GM23338 (cell line): ENCODE measurements at regions not wholly inside any gene's neighbourhood (a gene's known extent, or its start where the extent isn't known, plus 50 kb on each side); places are given as distances from the start of the nearest gene placed in this dataset.

Source experiments
- ATAC-seq: fragments of 200-7000 bp; cut with Tn5 transposase; 3 replicates; pipeline ENCODE4 v1.9.1; 2020
- DNase-seq: peaks from one replicate; pipeline ENCODE4 v3.0.0-alpha.2; 2015; ENCODE audit warnings: low spot score
- H2AFZ ChIP-seq: fragments of 200-600 bp; sonication (generic); 2 replicates; pipeline ENCODE4 v1.8.0; 2016; ENCODE audit warnings: antibody characterized with exemption, mild to moderate bottlenecking, moderate library complexity
- H3F3A ChIP-seq: fragments of 200-600 bp; sonication (generic); replicated peaks from 2 replicates; pipeline ENCODE4 v1.8.0; 2017; ENCODE audit warnings: antibody characterized with exemption, mixed run types, low read depth
- H3K27ac ChIP-seq: fragments of 200-600 bp; sonication (generic); 2 replicates; pipeline ENCODE4 v1.6.1; 2016; ENCODE audit warnings: low read depth
- H3K27me3 ChIP-seq: fragments of 200-600 bp; sonication (generic); 2 replicates; pipeline ENCODE4 v1.8.0; 2016; ENCODE audit warnings: mild to moderate bottlenecking, mixed run types, moderate library complexity; ENCODE audit not compliant: insufficient read depth
- H3K36me3 ChIP-seq: fragments of 200-600 bp; sonication (generic); 2 replicates; pipeline ENCODE4 v1.8.0; 2016; ENCODE audit warnings: mild to moderate bottlenecking; ENCODE audit not compliant: insufficient read depth
- H3K4me1 ChIP-seq: fragments of 200-600 bp; sonication (generic); 2 replicates; pipeline ENCODE4 v1.8.0; 2016; ENCODE audit warnings: mild to moderate bottlenecking, moderate library complexity; ENCODE audit not compliant: insufficient read depth
- H3K4me2 ChIP-seq: fragments of 200-600 bp; sonication (generic); 2 replicates; pipeline ENCODE4 v1.7.1; 2017; ENCODE audit warnings: mixed run types
- H3K4me3 ChIP-seq: fragments of 200-600 bp; sonication (generic); 2 replicates; pipeline ENCODE4 v1.6.1; 2016; ENCODE audit warnings: mixed run types
- H3K79me2 ChIP-seq: fragments of 200-600 bp; sonication (generic); replicated peaks from 2 replicates; pipeline ENCODE4 v1.8.0; 2017; ENCODE audit warnings: mild to moderate bottlenecking; ENCODE audit not compliant: insufficient read depth
- H3K9me2 ChIP-seq: fragments of 200-600 bp; sonication (generic); 2 replicates; pipeline ENCODE4 v1.8.0; 2017; ENCODE audit not compliant: insufficient read depth
- H4K20me1 ChIP-seq: fragments of 200-600 bp; sonication (generic); replicated peaks from 2 replicates; pipeline ENCODE4 v1.8.0; 2017; ENCODE audit warnings: mild to moderate bottlenecking; ENCODE audit not compliant: insufficient read depth
- H3K27ac Mint-ChIP-seq: 2 replicates; pipeline ENCODE4 v1.8.0; 2020; ENCODE audit warnings: inconsistent platforms, mild to moderate bottlenecking, moderate library complexity, mixed read lengths
- H3K27me3 Mint-ChIP-seq: 3 replicates; pipeline ENCODE4 v1.8.0; 2022; ENCODE audit warnings: low read depth, mild to moderate bottlenecking, moderate library complexity, mixed read lengths, inconsistent platforms; ENCODE audit not compliant: insufficient read depth, poor library complexity
- H3K36me3 Mint-ChIP-seq: 3 replicates; pipeline ENCODE4 v1.8.0; 2021; ENCODE audit warnings: low read depth, mild to moderate bottlenecking, inconsistent platforms, moderate library complexity, mixed read lengths
- H3K4me1 Mint-ChIP-seq: 3 replicates; pipeline ENCODE4 v1.8.0; 2020; ENCODE audit warnings: mild to moderate bottlenecking, inconsistent platforms, mixed read lengths
- H3K4me3 Mint-ChIP-seq: 3 replicates; pipeline ENCODE4 v1.8.0; 2021; ENCODE audit warnings: moderate library complexity, mild to moderate bottlenecking, inconsistent platforms, mixed read lengths
- H3K9me3 Mint-ChIP-seq: 3 replicates; pipeline ENCODE4 v1.8.0; 2020; ENCODE audit warnings: moderate library complexity, mild to moderate bottlenecking, inconsistent platforms, mixed read lengths
- CREB1 ChIP-seq: fragments of 250-450 bp; sonication (Bioruptor Pico); IDR thresholded peaks from 2 replicates; pipeline ENCODE4 v1.5.0; 2020; ENCODE audit warnings: low read depth, mild to moderate bottlenecking, moderate library complexity
- EZH2phosphoT487 ChIP-seq: fragments of 200-600 bp; sonication (generic); IDR thresholded peaks from one replicate; pipeline ENCODE4 v1.8.1; 2018; ENCODE audit warnings: antibody characterized with exemption; ENCODE audit not compliant: unreplicated experiment
- JUNB ChIP-seq: IDR thresholded peaks from one replicate; pipeline ENCODE4 v1.6.1; 2016; ENCODE audit warnings: antibody characterized with exemption; ENCODE audit not compliant: unreplicated experiment
- NANOG ChIP-seq: IDR thresholded peaks from 2 replicates; pipeline ENCODE4 v1.6.1; 2016; ENCODE audit warnings: antibody characterized with exemption, borderline replicate concordance
- POLR2AphosphoS5 ChIP-seq: IDR thresholded peaks from 2 replicates; pipeline ENCODE4 v1.6.1; 2016; ENCODE audit warnings: antibody characterized with exemption, low read depth
- STAT1 ChIP-seq: IDR thresholded peaks from one replicate; pipeline ENCODE4 v1.6.1; 2016; ENCODE audit warnings: antibody characterized with exemption; ENCODE audit not compliant: unreplicated experiment
- ZNF114 ChIP-seq: fragments of 250-450 bp; sonication (Bioruptor Pico); IDR thresholded peaks from 2 replicates; pipeline ENCODE4 v1.5.0; 2020; ENCODE audit warnings: mild to moderate bottlenecking, moderate library complexity
- TF ChIP-seq, protein P1 (sequence below), 2 experiments: fragments of 200-600 bp in 1 of 2; sonication (generic) in 1 of 2; conservative IDR thresholded peaks; 2 replicates each; pipeline versions ENCODE4 v1.5.1 to v1.6.1; 2016 to 2017; ENCODE audit warnings: antibody characterized with exemption in 2 of 2, low read depth in 2 of 2, mild to moderate bottlenecking in 2 of 2, moderate library complexity in 1 of 2
- TF ChIP-seq, protein P2 (sequence below): IDR thresholded peaks from one replicate; pipeline ENCODE4 v1.6.1; 2018; ENCODE audit warnings: antibody characterized with exemption; ENCODE audit not compliant: unreplicated experiment

DNA sequence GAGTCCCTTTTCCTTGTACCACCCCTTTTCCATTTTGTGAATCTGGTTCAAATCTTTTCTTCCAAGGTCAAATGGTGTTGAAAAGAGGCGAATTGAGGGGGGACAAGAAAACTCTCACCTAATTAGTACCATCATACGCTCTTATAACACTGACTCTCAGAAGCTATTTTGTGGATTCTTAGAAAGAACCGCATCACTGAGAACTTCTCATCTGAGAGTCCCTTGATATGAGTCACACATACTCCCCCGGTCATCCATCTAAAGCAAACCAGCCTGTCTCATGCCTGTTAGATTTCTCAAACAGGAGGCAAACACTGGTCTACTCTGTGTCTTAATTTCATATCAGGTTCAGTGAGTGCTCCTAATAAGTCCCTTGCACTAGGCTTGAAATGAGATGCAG lies 76.5 kb upstream of the SPRED1 start (continued):
- TF ChIP-seq, protein P1, sequence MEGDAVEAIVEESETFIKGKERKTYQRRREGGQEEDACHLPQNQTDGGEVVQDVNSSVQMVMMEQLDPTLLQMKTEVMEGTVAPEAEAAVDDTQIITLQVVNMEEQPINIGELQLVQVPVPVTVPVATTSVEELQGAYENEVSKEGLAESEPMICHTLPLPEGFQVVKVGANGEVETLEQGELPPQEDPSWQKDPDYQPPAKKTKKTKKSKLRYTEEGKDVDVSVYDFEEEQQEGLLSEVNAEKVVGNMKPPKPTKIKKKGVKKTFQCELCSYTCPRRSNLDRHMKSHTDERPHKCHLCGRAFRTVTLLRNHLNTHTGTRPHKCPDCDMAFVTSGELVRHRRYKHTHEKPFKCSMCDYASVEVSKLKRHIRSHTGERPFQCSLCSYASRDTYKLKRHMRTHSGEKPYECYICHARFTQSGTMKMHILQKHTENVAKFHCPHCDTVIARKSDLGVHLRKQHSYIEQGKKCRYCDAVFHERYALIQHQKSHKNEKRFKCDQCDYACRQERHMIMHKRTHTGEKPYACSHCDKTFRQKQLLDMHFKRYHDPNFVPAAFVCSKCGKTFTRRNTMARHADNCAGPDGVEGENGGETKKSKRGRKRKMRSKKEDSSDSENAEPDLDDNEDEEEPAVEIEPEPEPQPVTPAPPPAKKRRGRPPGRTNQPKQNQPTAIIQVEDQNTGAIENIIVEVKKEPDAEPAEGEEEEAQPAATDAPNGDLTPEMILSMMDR (conservative IDR thresholded peaks at IDR 0.05; ENCODE audit: low read depth in 2 of 2): no peak
- TF ChIP-seq, protein P2, sequence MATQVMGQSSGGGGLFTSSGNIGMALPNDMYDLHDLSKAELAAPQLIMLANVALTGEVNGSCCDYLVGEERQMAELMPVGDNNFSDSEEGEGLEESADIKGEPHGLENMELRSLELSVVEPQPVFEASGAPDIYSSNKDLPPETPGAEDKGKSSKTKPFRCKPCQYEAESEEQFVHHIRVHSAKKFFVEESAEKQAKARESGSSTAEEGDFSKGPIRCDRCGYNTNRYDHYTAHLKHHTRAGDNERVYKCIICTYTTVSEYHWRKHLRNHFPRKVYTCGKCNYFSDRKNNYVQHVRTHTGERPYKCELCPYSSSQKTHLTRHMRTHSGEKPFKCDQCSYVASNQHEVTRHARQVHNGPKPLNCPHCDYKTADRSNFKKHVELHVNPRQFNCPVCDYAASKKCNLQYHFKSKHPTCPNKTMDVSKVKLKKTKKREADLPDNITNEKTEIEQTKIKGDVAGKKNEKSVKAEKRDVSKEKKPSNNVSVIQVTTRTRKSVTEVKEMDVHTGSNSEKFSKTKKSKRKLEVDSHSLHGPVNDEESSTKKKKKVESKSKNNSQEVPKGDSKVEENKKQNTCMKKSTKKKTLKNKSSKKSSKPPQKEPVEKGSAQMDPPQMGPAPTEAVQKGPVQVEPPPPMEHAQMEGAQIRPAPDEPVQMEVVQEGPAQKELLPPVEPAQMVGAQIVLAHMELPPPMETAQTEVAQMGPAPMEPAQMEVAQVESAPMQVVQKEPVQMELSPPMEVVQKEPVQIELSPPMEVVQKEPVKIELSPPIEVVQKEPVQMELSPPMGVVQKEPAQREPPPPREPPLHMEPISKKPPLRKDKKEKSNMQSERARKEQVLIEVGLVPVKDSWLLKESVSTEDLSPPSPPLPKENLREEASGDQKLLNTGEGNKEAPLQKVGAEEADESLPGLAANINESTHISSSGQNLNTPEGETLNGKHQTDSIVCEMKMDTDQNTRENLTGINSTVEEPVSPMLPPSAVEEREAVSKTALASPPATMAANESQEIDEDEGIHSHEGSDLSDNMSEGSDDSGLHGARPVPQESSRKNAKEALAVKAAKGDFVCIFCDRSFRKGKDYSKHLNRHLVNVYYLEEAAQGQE: no peak
- TF ChIP-seq EZH2phosphoT487 (no peak), STAT1 (no peak), POLR2AphosphoS5 (no peak), NANOG (no peak), JUNB (no peak), CREB1 (CRISPR knock-in tag) (no peak)

DNA sequence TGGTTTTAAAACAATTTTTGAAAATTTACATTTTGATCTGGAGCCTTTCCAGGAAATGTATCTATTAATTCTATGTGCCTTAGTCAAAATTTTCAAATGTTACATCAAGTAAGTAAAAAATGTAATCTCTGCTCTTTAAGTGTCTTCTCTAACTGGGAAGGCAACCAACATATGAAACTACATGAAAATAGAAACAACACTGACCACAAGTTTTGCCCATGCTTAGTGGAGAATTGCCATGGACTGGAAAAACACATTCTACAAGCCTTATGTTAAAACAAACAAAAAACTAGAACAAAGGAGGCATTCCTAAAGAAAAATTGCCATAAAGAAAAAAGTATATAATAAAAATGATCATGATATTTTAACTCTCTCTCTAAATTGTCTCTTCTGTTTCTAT lies 75.9 kb upstream of the SPRED1 start:
- Mint-ChIP-seq H3K27me3 (peaks cover 2% of the 10 kb centered on the region), H3K27ac (no peak overlapping the region), H3K4me3 (no peak overlapping the region), H3K9me3 (peaks cover 3% of the 10 kb centered on the region; the same call in 1 of the 3 replicates), H3K36me3 (no peaks in the 10 kb centered on the region), H3K4me1 (peaks cover 8% of the 10 kb centered on the region; the same call in 2 of the 3 replicates)
- Histone ChIP-seq H4K20me1 (no peaks in the 10 kb centered on the region), H3F3A (no peaks in the 10 kb centered on the region), H3K4me1 (peaks cover 4% of the 10 kb centered on the region), H3K4me3 (no peak overlapping the region), H3K27me3 (no peaks in the 10 kb centered on the region), H3K36me3 (no peaks in the 10 kb centered on the region), H3K4me2 (no peak overlapping the region), H2AFZ (no peak overlapping the region), H3K79me2 (no peaks in the 10 kb centered on the region), H3K9me2 (no peaks in the 10 kb centered on the region), H3K27ac (no peak overlapping the region)
- DNase-seq: no peak
- no peak for ATAC-seq
- TF ChIP-seq CREB1 (CRISPR knock-in tag) (no peak), ZNF114 (CRISPR knock-in tag) (no peak), JUNB (no peak)
- TF ChIP-seq, protein P2: no peak
- TF ChIP-seq, protein P1 (conservative IDR thresholded peaks at IDR 0.05; ENCODE audit: low read depth in 2 of 2): no peak
